ENCODE measurements at regions not wholly inside any gene's neighbourhood (a gene's known extent, or its start where the extent isn't known, plus 50 kb on each side); places are given as distances from the start of the nearest gene placed in this dataset.

GRCh38 chr10:57786850-57787750 lies 480.6 kb downstream of the IPMK start:
- H3K4me1 Mint-ChIP-seq (ENCODE audit: unreplicated experiment) = peaks cover 3% of the 10 kb centered on the region
- H3K4me3 Mint-ChIP-seq = no peak overlapping the region
- peaks cover 7% of the 10 kb centered on the region for H3K9me3 Mint-ChIP-seq
- H3K27ac Mint-ChIP-seq = no peak overlapping the region
- DNase-seq (ENCODE audit: extremely low spot score, unreplicated experiment) = no peak
- H3K36me3 Mint-ChIP-seq = no peaks in the 10 kb centered on the region
- H3K27me3 Mint-ChIP-seq = no peaks in the 10 kb centered on the region
- TF ChIP-seq, protein P1, sequence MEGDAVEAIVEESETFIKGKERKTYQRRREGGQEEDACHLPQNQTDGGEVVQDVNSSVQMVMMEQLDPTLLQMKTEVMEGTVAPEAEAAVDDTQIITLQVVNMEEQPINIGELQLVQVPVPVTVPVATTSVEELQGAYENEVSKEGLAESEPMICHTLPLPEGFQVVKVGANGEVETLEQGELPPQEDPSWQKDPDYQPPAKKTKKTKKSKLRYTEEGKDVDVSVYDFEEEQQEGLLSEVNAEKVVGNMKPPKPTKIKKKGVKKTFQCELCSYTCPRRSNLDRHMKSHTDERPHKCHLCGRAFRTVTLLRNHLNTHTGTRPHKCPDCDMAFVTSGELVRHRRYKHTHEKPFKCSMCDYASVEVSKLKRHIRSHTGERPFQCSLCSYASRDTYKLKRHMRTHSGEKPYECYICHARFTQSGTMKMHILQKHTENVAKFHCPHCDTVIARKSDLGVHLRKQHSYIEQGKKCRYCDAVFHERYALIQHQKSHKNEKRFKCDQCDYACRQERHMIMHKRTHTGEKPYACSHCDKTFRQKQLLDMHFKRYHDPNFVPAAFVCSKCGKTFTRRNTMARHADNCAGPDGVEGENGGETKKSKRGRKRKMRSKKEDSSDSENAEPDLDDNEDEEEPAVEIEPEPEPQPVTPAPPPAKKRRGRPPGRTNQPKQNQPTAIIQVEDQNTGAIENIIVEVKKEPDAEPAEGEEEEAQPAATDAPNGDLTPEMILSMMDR (conservative IDR thresholded peaks at IDR 0.05) = no peak

- DNase-seq (ENCODE audit: extremely low spot score, unreplicated experiment) = no peak
- Mint-ChIP-seq H3K9me3 (peaks cover 7% of the 10 kb centered on the region), H3K27ac (peak overlapping the region; percentile 33), H3K4me3 (peak overlapping the region; percentile 59), H3K36me3 (no peaks in the 10 kb centered on the region), H3K27me3 (no peaks in the 10 kb centered on the region), H3K4me1 (ENCODE audit: unreplicated experiment) (peaks cover 3% of the 10 kb centered on the region)
- TF ChIP-seq, protein P1 (conservative IDR thresholded peaks at IDR 0.05) = no peak
Measured at GRCh38 chr10:57786331-57786730, 481.4 kb downstream of the IPMK start.

DNA sequence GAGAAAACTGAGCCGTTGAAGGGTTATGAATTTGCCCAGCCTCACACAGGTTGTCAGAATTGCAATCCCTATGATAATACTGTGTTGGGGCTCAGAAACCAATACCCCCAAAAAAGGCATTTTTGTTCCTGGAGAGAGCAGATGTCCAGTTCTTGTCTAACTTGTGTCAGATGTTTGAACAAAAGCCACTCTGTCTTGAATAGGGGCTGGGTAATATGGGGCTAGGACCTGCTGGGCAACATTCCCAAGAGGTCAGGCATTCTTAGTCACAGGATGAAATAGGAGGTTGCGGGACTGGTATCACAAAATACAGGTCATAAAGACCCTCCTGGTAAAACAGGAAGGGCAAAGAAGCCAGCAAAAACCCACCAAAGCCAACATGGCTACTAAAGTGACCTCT lies 482.1 kb downstream of the IPMK start:
- no peaks in the 10 kb centered on the region for H3K27me3 Mint-ChIP-seq
- peak overlapping the region; percentile 24 for H3K4me3 Mint-ChIP-seq
- TF ChIP-seq, protein P1 (conservative IDR thresholded peaks at IDR 0.05) = no peak
- H3K36me3 Mint-ChIP-seq = no peaks in the 10 kb centered on the region
- peaks cover 7% of the 10 kb centered on the region for H3K9me3 Mint-ChIP-seq
- DNase-seq (ENCODE audit: extremely low spot score, unreplicated experiment) = no peak
- H3K4me1 Mint-ChIP-seq (ENCODE audit: unreplicated experiment) = peaks cover 3% of the 10 kb centered on the region
- H3K27ac Mint-ChIP-seq = peak overlapping the region; percentile 41

DNA sequence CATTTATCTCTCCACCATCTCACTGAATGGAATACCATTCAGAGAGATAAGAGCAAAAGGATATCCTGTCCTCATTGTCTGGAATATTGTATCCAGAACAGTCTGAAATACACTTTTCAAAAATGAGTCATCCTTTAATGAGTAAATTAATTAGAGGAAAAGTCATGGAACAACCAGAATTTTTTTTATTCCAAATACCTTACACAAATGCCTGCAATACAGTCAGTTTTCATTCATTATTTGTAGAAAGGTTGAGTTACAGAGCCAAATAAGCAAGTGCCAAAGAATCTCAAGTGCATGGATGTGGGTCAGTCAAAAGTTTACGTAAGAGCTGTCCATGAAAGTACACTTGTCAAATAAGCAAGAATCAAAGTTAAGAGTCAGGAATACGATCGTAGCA lies 482.6 kb downstream of the IPMK start:
- H3K4me1 Mint-ChIP-seq (ENCODE audit: unreplicated experiment) = peaks cover 3% of the 10 kb centered on the region
- H3K9me3 Mint-ChIP-seq = peaks cover 10% of the 10 kb centered on the region
- DNase-seq (ENCODE audit: extremely low spot score, unreplicated experiment) = no peak
- H3K27ac Mint-ChIP-seq = peak overlapping the region; percentile 41
- no peaks in the 10 kb centered on the region for H3K27me3 Mint-ChIP-seq
- H3K4me3 Mint-ChIP-seq = no peak overlapping the region
- TF ChIP-seq, protein P1 (conservative IDR thresholded peaks at IDR 0.05) = no peak
- H3K36me3 Mint-ChIP-seq = no peaks in the 10 kb centered on the region

GRCh38 chr10:57776688-57777432 lies 490.8 kb downstream of the IPMK start:
- Mint-ChIP-seq H3K36me3 (no peaks in the 10 kb centered on the region), H3K9me3 (peaks cover 6% of the 10 kb centered on the region), H3K4me1 (ENCODE audit: unreplicated experiment) (no peaks in the 10 kb centered on the region), H3K27ac (no peak overlapping the region), H3K4me3 (no peak overlapping the region), H3K27me3 (no peaks in the 10 kb centered on the region)
- TF ChIP-seq, protein P1 (conservative IDR thresholded peaks at IDR 0.05) = no peak
- no peak for DNase-seq (ENCODE audit: extremely low spot score, unreplicated experiment)
